AG08396 (cell line): ENCODE measurements at regions not wholly inside any gene's neighbourhood (a gene's known extent, or its start where the extent isn't known, plus 50 kb on each side); places are given as distances from the start of the nearest gene placed in this dataset.

ENCODE experiments used
- DNase-seq: peaks from one replicate; pipeline ENCODE4 v3.0.0; 2012; ENCODE audit warnings: low spot score, mixed read lengths

- no peak for DNase-seq
Measured at GRCh38 chr3:161800985-161801559, 304.5 kb downstream of the OTOL1 start.

- DNase-seq, result no peak
Measured at GRCh38 chr3:161818106-161818505, 321.5 kb downstream of the OTOL1 start.

DNA sequence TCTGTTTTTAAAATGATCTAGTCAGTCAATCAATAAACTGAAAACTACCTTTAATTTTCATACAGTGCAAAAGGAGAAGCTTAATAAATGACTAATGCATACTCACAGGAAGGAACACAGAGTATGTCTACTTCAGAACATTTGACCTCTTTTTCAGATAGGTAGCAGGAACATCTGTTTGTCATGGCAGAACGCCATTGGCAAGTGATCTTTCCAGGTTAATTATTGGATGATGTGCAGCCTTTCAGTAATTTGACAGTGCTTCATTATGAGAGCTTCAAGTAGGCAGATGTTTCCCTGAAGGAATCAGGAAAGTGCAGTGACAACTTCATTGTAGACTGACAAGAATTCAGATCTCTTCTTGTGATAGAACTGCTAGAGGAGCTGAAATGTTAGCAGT, 325.0 kb downstream of the OTOL1 start:
- no peak for DNase-seq

GRCh38 chr3:161822291-161822690, 325.7 kb downstream of the OTOL1 start:
- DNase-seq, result no peak

DNA sequence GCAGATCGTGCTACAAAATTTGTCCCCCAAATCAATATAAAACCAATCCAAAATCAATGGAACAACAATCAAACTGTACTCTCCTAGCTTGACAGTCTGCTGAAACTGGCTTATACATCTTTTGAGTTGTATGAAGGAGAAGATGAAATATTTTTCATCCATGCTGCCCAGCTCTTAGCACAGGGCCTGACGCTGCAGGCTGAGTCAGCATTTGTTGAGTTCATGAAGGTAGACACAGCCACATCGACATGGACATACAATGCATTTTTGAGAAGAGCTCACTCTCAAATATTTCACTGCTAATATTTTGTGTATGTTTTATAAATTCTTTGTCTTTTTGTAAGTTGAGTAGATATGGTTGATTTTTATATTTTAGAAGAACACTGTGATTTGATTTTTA, 327.3 kb downstream of the OTOL1 start:
- no peak for DNase-seq

- no peak for DNase-seq
Measured at GRCh38 chr3:161838021-161838420, 341.4 kb downstream of the OTOL1 start.

DNA sequence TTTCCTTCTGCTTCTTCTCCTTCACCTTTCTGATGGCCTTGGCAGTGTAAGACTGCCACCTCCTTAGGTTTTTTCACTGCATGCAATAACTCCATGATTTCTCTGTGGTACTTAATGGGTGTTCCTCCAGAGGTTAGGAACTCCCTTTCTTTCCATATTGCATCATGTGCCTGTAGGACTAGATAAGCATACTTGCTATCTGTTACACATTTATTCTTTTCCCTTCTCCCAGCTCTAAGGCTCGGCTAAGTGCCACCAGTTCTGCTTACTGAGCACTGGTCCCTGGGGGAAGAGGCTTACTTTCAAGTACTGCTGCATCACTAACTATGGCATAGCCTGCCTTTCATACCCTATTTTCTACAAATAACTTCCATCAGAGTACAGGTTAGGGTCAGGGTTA, 351.8 kb downstream of the OTOL1 start:
- no peak for DNase-seq

DNA sequence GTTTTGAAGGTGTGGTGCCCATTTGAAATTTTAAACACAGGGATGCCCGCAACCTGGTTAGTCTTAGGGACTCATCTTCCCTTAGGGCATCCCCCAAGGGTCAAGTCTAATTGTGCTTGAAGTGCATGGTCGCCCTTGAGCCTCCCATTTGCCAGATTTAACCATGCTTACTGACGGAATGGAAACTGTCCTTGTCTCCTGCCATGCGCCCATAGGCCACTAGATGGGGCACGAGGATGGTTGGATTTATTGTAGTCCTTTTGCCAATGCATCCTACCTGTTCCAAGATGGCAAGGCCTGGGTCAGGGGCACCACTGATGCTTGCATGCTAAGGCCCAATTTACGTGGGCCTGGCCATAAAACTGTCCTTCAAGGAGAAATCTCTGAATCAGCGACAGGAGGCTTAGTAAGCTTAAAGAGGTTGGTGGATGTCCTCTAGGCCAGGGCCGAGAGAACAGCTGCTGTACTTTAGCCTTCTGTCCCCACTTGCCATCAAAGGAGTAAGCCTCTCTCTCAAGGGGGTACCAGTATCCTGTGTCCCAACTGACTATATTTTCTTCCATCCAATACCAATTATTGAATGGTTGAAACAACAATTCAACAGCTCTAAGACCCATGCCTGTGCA, 355.4 kb downstream of the OTOL1 start:
- DNase-seq, result peak; percentile 16

GRCh38 chr3:161852744-161853143, 356.1 kb downstream of the OTOL1 start:
- DNase-seq, result no peak

DNA sequence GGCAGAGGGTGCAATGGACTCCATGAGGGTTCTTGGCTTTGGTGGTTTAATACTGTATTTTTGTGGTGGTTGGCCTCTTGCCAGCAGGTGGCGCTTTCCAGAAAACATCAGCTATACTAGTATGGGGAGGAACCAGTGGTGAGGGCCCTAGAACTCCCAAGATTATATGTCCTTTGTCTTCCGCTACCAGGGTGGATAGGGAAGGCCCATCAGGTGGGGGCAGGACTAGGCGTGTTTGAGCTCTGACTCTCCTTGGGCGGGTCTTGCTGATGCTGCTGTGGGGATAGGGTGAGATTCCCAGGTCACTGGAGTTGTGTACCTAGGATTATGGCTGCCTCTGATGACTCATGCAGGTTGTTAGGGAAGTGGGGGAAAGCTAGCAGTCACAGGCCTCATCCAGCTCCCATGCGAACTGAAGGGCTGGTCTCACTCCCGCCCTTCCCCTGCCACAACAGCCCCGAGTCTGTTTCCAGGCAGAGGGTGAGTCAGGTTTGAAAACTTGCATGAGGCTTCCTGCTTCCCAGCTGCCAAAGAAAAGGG, 357.7 kb downstream of the OTOL1 start:
- DNase-seq, result no peak

DNA sequence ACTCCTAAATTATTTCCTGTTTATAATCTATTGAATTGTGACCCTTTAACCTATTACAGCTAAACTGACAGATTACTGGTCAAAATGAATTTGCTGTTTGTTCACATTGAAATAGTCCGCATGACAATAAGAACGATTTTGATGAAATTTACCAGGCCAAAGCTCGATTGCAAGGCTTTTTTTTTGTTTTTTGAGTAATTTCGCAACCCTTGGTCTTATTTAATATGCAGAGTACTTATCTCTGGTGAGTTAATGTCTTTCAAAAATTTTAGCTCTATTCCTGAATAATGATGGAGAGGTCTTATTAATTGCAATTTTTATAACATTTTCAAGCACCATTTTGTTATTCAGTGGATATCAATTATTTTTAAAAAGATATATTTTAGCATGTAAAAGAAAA, 362.4 kb downstream of the OTOL1 start:
- DNase-seq, result no peak

DNA sequence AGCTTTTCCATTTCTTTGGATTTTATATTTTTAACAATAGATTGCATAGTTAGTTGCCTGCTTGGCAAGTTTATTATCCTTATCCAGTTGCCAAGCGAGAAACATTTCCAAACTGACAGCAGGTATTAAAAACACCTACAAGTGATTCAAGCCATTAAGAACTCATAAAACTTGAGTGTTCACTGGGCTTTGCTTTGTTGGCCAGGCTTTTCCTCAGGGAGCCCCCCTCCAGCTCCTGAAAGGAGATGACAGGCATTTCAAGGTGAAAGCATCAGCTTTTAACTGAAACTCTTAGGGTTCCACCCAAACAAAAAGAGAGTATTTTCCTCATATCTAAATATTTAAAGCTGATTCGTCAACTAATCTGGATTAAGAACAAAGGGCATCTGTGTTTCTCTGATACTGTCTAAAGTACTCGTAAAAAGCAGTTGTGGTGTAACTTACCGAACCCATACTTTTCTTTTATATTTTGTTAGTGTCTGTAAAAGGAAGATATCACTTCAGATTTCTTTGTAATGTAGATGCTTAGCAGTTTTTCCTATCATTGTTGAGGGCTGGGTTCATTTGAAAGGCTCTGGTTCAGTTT, 363.4 kb downstream of the OTOL1 start:
- DNase-seq, result no peak

- DNase-seq, result no peak
Measured at GRCh38 chr3:161863775-161864174, 367.2 kb downstream of the OTOL1 start.

DNA sequence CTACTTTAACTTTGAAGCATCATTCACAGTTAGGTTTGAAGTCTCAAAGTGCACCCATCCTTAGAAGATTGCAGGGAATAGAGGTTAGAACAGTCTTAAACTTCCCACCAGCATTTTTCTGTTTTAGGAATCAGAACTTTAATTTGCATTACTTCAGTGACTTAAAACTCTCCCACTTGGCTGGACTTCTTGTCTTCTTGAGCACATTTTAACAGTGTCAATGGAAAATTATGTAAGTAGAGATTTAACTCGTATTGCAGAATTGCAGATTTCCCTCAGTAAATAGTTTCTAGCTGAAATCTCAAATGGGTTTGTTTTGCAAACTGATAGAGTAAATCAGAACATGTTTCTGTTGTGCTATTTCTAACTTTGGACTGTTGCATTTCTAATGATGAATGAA, 369.6 kb downstream of the OTOL1 start:
- DNase-seq, result no peak

- DNase-seq, result no peak
Measured at GRCh38 chr3:161875483-161875882, 378.9 kb downstream of the OTOL1 start.

GRCh38 chr3:161879470-161879869, 382.9 kb downstream of the OTOL1 start:
- no peak for DNase-seq

DNA sequence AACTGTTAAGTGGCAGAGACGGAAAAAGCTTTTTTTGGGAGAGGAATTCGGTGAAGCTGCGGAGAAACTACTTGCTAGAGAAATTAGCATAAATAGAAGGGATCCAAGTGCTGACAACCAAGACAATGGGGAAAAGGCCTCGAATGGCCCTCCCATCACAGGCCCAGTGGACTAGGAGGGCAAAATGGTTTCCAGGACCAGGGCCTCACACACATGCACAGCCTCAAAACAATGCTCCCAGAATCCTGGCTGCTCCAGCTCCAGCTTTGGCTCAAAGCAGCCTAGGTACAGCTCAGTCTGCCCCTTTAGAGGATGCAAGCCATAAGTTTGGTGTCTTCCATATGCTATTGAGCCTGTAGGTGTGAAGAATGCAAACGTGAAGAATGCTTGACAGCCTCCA, 388.2 kb downstream of the OTOL1 start:
- DNase-seq, result no peak

GRCh38 chr3:161890147-161890625, 393.6 kb downstream of the OTOL1 start:
- DNase-seq, result peak; percentile 48

DNA sequence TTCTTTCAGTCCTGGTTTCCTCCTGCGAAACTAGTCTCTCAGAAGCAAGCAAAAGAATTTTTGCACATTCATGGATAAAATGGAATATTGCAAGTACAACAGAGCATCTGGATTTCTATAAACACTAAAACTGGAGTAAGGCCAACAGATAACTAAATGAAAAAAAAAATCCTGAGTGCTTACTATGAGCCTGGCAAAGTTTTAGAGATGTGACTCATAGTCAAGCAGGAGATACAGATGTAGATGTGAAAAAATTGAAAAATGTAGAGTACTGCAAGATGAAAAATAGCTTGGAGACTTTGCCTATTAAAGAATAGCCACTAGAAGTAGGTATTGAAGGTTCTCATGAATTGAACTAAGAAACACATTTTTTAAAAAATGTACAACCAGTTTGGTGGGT, 397.4 kb downstream of the OTOL1 start:
- DNase-seq, result no peak

DNA sequence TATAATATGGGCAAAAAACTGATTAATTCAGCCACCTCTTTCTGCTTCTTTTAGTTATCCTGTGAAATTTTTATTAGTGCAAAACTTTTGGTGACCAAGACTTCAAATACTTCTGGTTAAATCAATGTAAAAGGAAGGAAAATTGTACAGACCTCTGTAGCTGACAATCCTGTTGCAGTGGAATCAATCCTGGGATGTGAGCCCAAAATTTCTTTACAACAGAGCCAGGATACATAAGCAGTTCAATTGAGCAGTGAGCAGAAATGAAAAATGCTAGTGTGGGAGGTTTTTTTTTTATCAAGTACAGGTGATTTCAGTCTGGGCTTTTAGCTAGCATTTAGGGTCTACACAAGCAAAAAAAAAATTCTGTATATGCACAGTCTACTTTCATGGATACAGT, 398.0 kb downstream of the OTOL1 start:
- no peak for DNase-seq

GRCh38 chr3:161905520-161906132, 409.0 kb downstream of the OTOL1 start:
- no peak for DNase-seq

GRCh38 chr3:161913786-161914389, 417.3 kb downstream of the OTOL1 start:
- DNase-seq, result no peak
